ENCODE measurements at regions not wholly inside any gene's neighbourhood (a gene's known extent, or its start where the extent isn't known, plus 50 kb on each side); places are given as distances from the start of the nearest gene placed in this dataset.
"Not testable (repeated sequence)": the region's sequence is repeated elsewhere in the genome, so short reads cannot be mapped to it uniquely, and the experiment has no call there.

GRCh38 chr15:60257591-60258159, 140.1 kb downstream of the ANXA2 start:
- DNase-seq (ENCODE audit: low read depth in 2 of 3, low spot score in 2 of 3): no peak

GRCh38 chr15:60259469-60259868, 138.3 kb downstream of the ANXA2 start:
- DNase-seq (ENCODE audit: low read depth in 2 of 3, low spot score in 2 of 3): no peak

- no peak for DNase-seq (ENCODE audit: low read depth in 2 of 3, low spot score in 2 of 3)
Observed at GRCh38 chr15:60264088-60264487, 133.7 kb downstream of the ANXA2 start.

- DNase-seq (ENCODE audit: low read depth in 2 of 3, low spot score in 2 of 3): no peak
Observed at GRCh38 chr15:60264566-60264965, 133.2 kb downstream of the ANXA2 start.

GRCh38 chr15:60265057-60265456, 132.7 kb downstream of the ANXA2 start:
- DNase-seq (ENCODE audit: low read depth in 2 of 3, low spot score in 2 of 3): no peak

GRCh38 chr15:60272623-60273022, 125.2 kb downstream of the ANXA2 start:
- DNase-seq (ENCODE audit: low read depth in 2 of 3, low spot score in 2 of 3): no peak

GRCh38 chr15:60275624-60276023, 122.2 kb downstream of the ANXA2 start:
- no peak for DNase-seq (ENCODE audit: low read depth in 2 of 3, low spot score in 2 of 3)

- no peak for DNase-seq (ENCODE audit: low read depth in 2 of 3, low spot score in 2 of 3)
Observed at GRCh38 chr15:60278879-60279278, 118.9 kb downstream of the ANXA2 start.

- no peak for DNase-seq (ENCODE audit: low read depth in 2 of 3, low spot score in 2 of 3)
Observed at GRCh38 chr15:60280259-60280658, 117.5 kb downstream of the ANXA2 start.

- no peak for DNase-seq (ENCODE audit: low read depth in 2 of 3, low spot score in 2 of 3)
Observed at GRCh38 chr15:60283936-60284335, 113.8 kb downstream of the ANXA2 start.

GRCh38 chr15:60295901-60296300, 101.9 kb downstream of the ANXA2 start:
- DNase-seq (ENCODE audit: low read depth in 2 of 3, low spot score in 2 of 3): not testable (repeated sequence)

GRCh38 chr15:60297047-60297446, 100.7 kb downstream of the ANXA2 start:
- DNase-seq (ENCODE audit: low read depth in 2 of 3, low spot score in 2 of 3): no peak
